ENCODE measurements at regions not wholly inside any gene's neighbourhood (a gene's known extent, or its start where the extent isn't known, plus 50 kb on each side); places are given as distances from the start of the nearest gene placed in this dataset.

- TF ChIP-seq EZH2 (IDR thresholded peaks at IDR 0.05; ENCODE audit: borderline replicate concordance, low read length): no peak
- TF ChIP-seq CTCF (IDR thresholded peaks at IDR 0.05; ENCODE audit: low read length): no peak
Observed at GRCh38 chr18:34623557-34623956, 86.5 kb upstream of the DTNA start.
